Spleen (tissue), 4 donors: ENCODE measurements at regions not wholly inside any gene's neighbourhood (a gene's known extent, or its start where the extent isn't known, plus 50 kb on each side); places are given as distances from the start of the nearest gene placed in this dataset.

ENCODE experiments used
- small RNA-seq, 4 donors: library from RNA; depleted of rRNA; stranded (forward); fragments of <200 nt; gene quantifications; one replicate each; pipeline ENCODE3, GENCODE V24; 2016

Small RNAs in the stretch of these regions (small RNA-seq; reads per million reads assigned to genes)
- 0 reads per million in 4 donors for gene RF00019
